ENCODE measurements at regions not wholly inside any gene's neighbourhood (a gene's known extent, or its start where the extent isn't known, plus 50 kb on each side); places are given as distances from the start of the nearest gene placed in this dataset.
"Not testable (repeated sequence)": the region's sequence is repeated elsewhere in the genome, so short reads cannot be mapped to it uniquely, and the experiment has no call there.

GRCh38 chr2:90291168-90291883 lies 1599.9 kb downstream of the RPIA start:
- DNase-seq (ENCODE audit: low read depth); in situ Hi-C loops (cut with HindIII; ENCODE audit: low pct_unique_long_range_greater_than_20kb, low sequenced_read_pairs): not testable (repeated sequence)

DNA sequence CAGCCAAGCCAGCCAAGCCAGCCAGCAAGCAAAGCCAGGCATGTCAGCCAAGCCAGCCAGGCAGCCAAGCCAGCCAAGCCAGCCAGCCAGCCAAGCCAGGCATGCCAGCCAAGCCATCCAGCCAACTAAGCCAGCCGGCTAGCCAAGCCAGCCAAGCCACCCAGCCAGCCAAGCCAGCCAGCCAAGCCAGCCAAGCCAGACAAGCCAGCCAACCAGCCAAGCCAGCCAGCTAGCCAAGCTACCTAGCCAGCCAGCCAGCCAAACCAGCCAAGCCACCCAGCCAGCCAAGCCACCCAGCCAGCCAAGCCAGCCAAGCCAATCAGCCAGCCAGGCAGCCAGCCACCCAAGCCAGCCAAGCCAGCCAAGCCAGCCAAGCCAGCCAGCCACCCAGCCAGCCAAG lies 1600.5 kb downstream of the RPIA start:
- DNase-seq (ENCODE audit: low read depth); in situ Hi-C loops (cut with HindIII; ENCODE audit: low pct_unique_long_range_greater_than_20kb, low sequenced_read_pairs): not testable (repeated sequence)

GRCh38 chr2:90292451-90292850 lies 1601.0 kb downstream of the RPIA start:
- in situ Hi-C loops (cut with HindIII; ENCODE audit: low pct_unique_long_range_greater_than_20kb, low sequenced_read_pairs); DNase-seq (ENCODE audit: low read depth): not testable (repeated sequence)

- DNase-seq (ENCODE audit: low read depth); in situ Hi-C loops (cut with HindIII; ENCODE audit: low pct_unique_long_range_greater_than_20kb, low sequenced_read_pairs): not testable (repeated sequence)
These were observed 1601.8 kb downstream of the RPIA start for GRCh38 chr2:90293224-90293623.

DNA sequence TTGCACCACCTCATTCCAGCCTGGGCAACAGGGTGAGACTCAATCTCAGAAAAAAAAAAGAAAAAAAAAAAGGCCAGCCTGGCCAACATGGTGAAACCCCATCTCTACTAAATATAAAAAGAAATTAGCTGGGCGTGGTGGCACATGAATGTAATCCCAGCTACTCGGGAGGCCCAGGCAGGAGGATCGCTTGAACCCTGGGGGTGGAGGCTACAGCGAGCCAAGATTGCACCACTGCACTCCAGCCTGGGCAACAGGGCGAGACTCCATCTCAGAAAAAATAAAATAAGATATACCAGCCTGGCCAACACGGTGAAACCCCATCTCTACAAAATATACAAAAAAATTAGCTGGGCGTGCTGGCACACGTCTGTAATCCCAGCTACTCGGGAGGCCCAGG lies 1602.3 kb downstream of the RPIA start:
- DNase-seq (ENCODE audit: low read depth); in situ Hi-C loops (cut with HindIII; ENCODE audit: low pct_unique_long_range_greater_than_20kb, low sequenced_read_pairs): not testable (repeated sequence)

GRCh38 chr2:90295036-90295750 lies 1603.7 kb downstream of the RPIA start:
- in situ Hi-C loops (cut with HindIII; ENCODE audit: low pct_unique_long_range_greater_than_20kb, low sequenced_read_pairs); DNase-seq (ENCODE audit: low read depth): not testable (repeated sequence)

DNA sequence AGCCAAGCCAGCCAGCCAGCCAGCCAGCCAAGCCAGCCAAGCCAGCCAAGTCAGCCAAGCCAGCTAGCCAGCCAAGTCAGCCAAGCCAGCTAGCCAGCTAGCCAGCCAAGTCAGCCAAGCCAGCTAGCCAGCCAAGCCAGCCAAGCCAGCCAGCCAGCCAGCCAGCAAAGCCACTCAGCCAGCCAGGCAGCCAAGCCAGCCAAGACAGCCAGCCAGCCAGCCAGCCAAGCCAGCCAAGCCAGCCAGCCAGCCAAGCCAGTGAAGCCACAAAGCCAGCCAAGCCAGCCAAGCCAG lies 1605.0 kb downstream of the RPIA start:
- in situ Hi-C loops (cut with HindIII; ENCODE audit: low pct_unique_long_range_greater_than_20kb, low sequenced_read_pairs); DNase-seq (ENCODE audit: low read depth): not testable (repeated sequence)

GRCh38 chr2:90297701-90298100 lies 1606.2 kb downstream of the RPIA start:
- DNase-seq (ENCODE audit: low read depth); in situ Hi-C loops (cut with HindIII; ENCODE audit: low pct_unique_long_range_greater_than_20kb, low sequenced_read_pairs): not testable (repeated sequence)

GRCh38 chr2:90298126-90298755 lies 1606.8 kb downstream of the RPIA start:
- DNase-seq (ENCODE audit: low read depth); in situ Hi-C loops (cut with HindIII; ENCODE audit: low pct_unique_long_range_greater_than_20kb, low sequenced_read_pairs): not testable (repeated sequence)

DNA sequence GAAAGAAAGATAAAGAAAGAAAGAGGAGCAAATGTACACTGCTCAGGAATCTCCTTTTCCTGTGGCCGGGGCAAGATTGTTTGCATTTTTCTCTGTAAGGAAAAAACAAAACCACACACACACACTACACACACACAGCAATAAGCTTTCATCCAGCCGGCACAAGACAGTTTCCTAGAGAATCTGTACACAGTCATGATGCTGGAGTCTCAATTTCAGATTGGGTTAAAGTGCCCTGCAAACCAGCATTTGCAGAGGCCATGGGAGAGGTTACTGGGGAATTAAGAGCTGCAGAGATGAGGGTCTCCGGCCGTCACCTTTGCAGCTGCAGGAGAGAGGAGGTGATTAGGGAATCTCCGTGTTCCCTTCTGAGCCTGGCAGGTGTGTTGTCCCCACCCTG lies 1607.5 kb downstream of the RPIA start:
- in situ Hi-C loops (cut with HindIII; ENCODE audit: low pct_unique_long_range_greater_than_20kb, low sequenced_read_pairs); DNase-seq (ENCODE audit: low read depth): not testable (repeated sequence)

GRCh38 chr2:90322982-90323381 lies 1631.5 kb downstream of the RPIA start:
- in situ Hi-C loops (cut with HindIII; ENCODE audit: low pct_unique_long_range_greater_than_20kb, low sequenced_read_pairs); DNase-seq (ENCODE audit: low read depth): not testable (repeated sequence)

- DNase-seq (ENCODE audit: low read depth); in situ Hi-C loops (cut with HindIII; ENCODE audit: low pct_unique_long_range_greater_than_20kb, low sequenced_read_pairs): not testable (repeated sequence)
These were observed 1632.4 kb downstream of the RPIA start for GRCh38 chr2:90323612-90324558.

- DNase-seq (ENCODE audit: low read depth); in situ Hi-C loops (cut with HindIII; ENCODE audit: low pct_unique_long_range_greater_than_20kb, low sequenced_read_pairs): not testable (repeated sequence)
These were observed 1633.2 kb downstream of the RPIA start for GRCh38 chr2:90324672-90325071.

- in situ Hi-C loops (cut with HindIII; ENCODE audit: low pct_unique_long_range_greater_than_20kb, low sequenced_read_pairs); DNase-seq (ENCODE audit: low read depth): not testable (repeated sequence)
These were observed 1634.4 kb downstream of the RPIA start for GRCh38 chr2:90325796-90326353.

DNA sequence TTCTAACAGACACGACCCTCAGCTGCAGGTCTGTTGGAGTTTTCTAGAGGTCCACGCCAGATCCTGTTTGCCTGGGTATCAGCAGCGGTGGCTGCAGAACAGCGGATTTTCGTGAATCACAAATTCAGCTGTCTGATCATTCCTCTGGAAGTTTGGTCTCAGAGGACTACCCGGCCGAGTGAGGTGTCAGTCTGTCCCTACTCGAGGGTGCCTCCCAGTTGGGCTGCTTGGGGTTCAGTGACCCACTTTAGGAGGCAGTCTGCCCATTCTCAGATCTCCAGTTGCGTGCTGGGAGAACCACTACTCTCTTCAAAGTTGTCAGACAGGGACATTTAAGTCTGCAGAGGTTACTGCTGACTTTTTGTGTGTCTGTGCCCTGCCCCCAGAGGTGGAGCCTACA lies 1664.1 kb downstream of the RPIA start:
- DNase-seq (ENCODE audit: low read depth), result not testable (repeated sequence)

DNA sequence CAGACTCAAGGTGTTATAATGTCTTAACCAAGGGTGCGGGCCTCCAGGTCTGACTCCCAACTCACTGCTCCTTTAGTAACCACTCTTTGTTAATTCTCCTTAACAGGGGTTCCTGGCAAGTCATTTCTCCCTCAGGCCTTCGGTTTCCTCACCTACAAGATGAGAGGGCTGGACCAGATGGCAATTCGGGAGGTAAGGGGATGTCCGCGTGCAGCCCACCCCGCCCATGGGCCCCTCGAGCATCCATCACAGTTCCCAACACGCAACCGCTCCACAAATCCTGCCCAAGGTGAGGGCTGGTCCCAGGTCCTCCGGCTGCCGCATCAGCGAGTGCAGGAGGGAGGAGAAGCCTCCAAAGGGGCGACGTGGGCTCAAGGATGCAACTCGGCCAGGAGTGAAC lies 1667.9 kb downstream of the RPIA start:
- DNase-seq (ENCODE audit: low read depth); in situ Hi-C loops (cut with HindIII; ENCODE audit: low pct_unique_long_range_greater_than_20kb, low sequenced_read_pairs): not testable (repeated sequence)

More for the DNA sequence above, 1664.1 kb downstream of the RPIA start:
- in situ Hi-C loops (cut with HindIII; ENCODE audit: low pct_unique_long_range_greater_than_20kb, low sequenced_read_pairs), result not testable (repeated sequence)

- DNase-seq (ENCODE audit: low read depth); in situ Hi-C loops (cut with HindIII; ENCODE audit: low pct_unique_long_range_greater_than_20kb, low sequenced_read_pairs): not testable (repeated sequence)
These were observed 1668.6 kb downstream of the RPIA start for GRCh38 chr2:90359887-90360730.

Data from Caki2 (cell line).